ENCODE measurements at regions not wholly inside any gene's neighbourhood (a gene's known extent, or its start where the extent isn't known, plus 50 kb on each side); places are given as distances from the start of the nearest gene placed in this dataset.

- H3K36me3 ChIP-seq (ENCODE audit: low read depth): no peaks in the 10 kb centered on the region
- no peaks in the 10 kb centered on the region for H3K9me3 ChIP-seq (ENCODE audit: insufficient read depth, low read depth)
- intact Hi-C loops (cut with micrococcal nuclease; ENCODE audit: unreplicated experiment): no loop called here
- no peak for DNase-seq
- H3K4me3 ChIP-seq: no peak overlapping the region
- TF ChIP-seq CTCF (conservative IDR thresholded peaks at IDR 0.05) (no peak), EZH2 (IDR thresholded peaks at IDR 0.05; ENCODE audit: low read depth) (no peak)
- CTCF ChIA-PET: no interaction called here
- no peak overlapping the region for H3K27ac ChIP-seq
- H4K20me1 ChIP-seq (ENCODE audit: insufficient read depth): no peaks in the 10 kb centered on the region
- POLR2A ChIA-PET (ENCODE audit: unreplicated experiment): no interaction called here
- no peaks in the 10 kb centered on the region for H3K27me3 ChIP-seq (ENCODE audit: insufficient read depth, low read depth)
- H3K4me2 ChIP-seq: no peak overlapping the region
- H2AFZ ChIP-seq: no peak overlapping the region
- no peaks in the 10 kb centered on the region for H3K79me2 ChIP-seq (ENCODE audit: low read depth)
- no peaks in the 10 kb centered on the region for H3K9me2 ChIP-seq (ENCODE audit: insufficient read depth)
- H3F3A ChIP-seq (ENCODE audit: insufficient read depth, low read depth): no peaks in the 10 kb centered on the region
- no TSS peak for BruUV-seq (replicated peaks)
- H3K4me1 ChIP-seq (replicated peaks; ENCODE audit: insufficient read depth): no peaks in the 10 kb centered on the region
These were observed 472.2 kb upstream of the LINC00305 start for GRCh38 chr18:64620971-64621560.

GRCh38 chr18:64618390-64618789 is 469.5 kb upstream of the LINC00305 start:
- Histone ChIP-seq H3K79me2 (ENCODE audit: low read depth) (no peaks in the 10 kb centered on the region), H3K4me2 (no peak overlapping the region), H3K9me3 (ENCODE audit: insufficient read depth, low read depth) (no peaks in the 10 kb centered on the region), H3K27ac (no peak overlapping the region), H4K20me1 (ENCODE audit: insufficient read depth) (no peaks in the 10 kb centered on the region), H3K9me2 (ENCODE audit: insufficient read depth) (no peaks in the 10 kb centered on the region), H3K4me3 (no peak overlapping the region), H3K27me3 (ENCODE audit: insufficient read depth, low read depth) (no peaks in the 10 kb centered on the region), H3K36me3 (ENCODE audit: low read depth) (no peaks in the 10 kb centered on the region), H3F3A (ENCODE audit: insufficient read depth, low read depth) (no peaks in the 10 kb centered on the region), H3K4me1 (replicated peaks; ENCODE audit: insufficient read depth) (no peaks in the 10 kb centered on the region), H2AFZ (no peak overlapping the region)
- intact Hi-C loops (cut with micrococcal nuclease; ENCODE audit: unreplicated experiment): no loop called here
- no TSS peak for BruUV-seq (replicated peaks)
- DNase-seq: no peak
- TF ChIP-seq CTCF (conservative IDR thresholded peaks at IDR 0.05) (no peak), EZH2 (IDR thresholded peaks at IDR 0.05; ENCODE audit: low read depth) (no peak)
- POLR2A ChIA-PET (ENCODE audit: unreplicated experiment): no interaction called here
- CTCF ChIA-PET: no interaction called here

- Histone ChIP-seq H3K27me3 (ENCODE audit: insufficient read depth, low read depth) (no peaks in the 10 kb centered on the region), H3K27ac (no peak overlapping the region), H3K4me2 (no peak overlapping the region), H3K4me3 (no peak overlapping the region), H3K36me3 (ENCODE audit: low read depth) (no peaks in the 10 kb centered on the region), H4K20me1 (ENCODE audit: insufficient read depth) (no peaks in the 10 kb centered on the region), H3K79me2 (ENCODE audit: low read depth) (no peaks in the 10 kb centered on the region), H3K4me1 (replicated peaks; ENCODE audit: insufficient read depth) (no peaks in the 10 kb centered on the region), H2AFZ (no peak overlapping the region), H3F3A (ENCODE audit: insufficient read depth, low read depth) (no peaks in the 10 kb centered on the region), H3K9me2 (ENCODE audit: insufficient read depth) (no peaks in the 10 kb centered on the region), H3K9me3 (ENCODE audit: insufficient read depth, low read depth) (no peaks in the 10 kb centered on the region)
- no TSS peak for BruUV-seq (replicated peaks)
- intact Hi-C loops (cut with micrococcal nuclease; ENCODE audit: unreplicated experiment): no loop called here
- ChIA-PET CTCF (no interaction called here), POLR2A (ENCODE audit: unreplicated experiment) (no interaction called here)
- no peak for DNase-seq
- TF ChIP-seq EZH2 (IDR thresholded peaks at IDR 0.05; ENCODE audit: low read depth): no peak
- no peak for TF ChIP-seq CTCF (conservative IDR thresholded peaks at IDR 0.05)
These were observed 466.1 kb upstream of the LINC00305 start for GRCh38 chr18:64615021-64615420.

Measured in PC-9 (cell line).